OCI-M1 (cell line): ENCODE measurements at regions not wholly inside any gene's neighbourhood (a gene's known extent, or its start where the extent isn't known, plus 50 kb on each side); places are given as distances from the start of the nearest gene placed in this dataset.
"Not testable (repeated sequence)": the region's sequence is repeated elsewhere in the genome, so short reads cannot be mapped to it uniquely, and the experiment has no call there.

Source experiments
- DNase-seq: peaks from one replicate; lab custom pipeline; 2025; lab: John Stamatoyannopoulos, UW

- no peak for DNase-seq
These were observed 141.9 kb upstream of the FAM241A start for GRCh38 chr4:112003231-112003907.

GRCh38 chr4:112005027-112005426 lies 140.2 kb upstream of the FAM241A start:
- no peak for DNase-seq

- DNase-seq, result peak; percentile 8
These were observed 137.9 kb upstream of the FAM241A start for GRCh38 chr4:112007391-112007790.

- no peak for DNase-seq
These were observed 129.3 kb upstream of the FAM241A start for GRCh38 chr4:112015960-112016359.

GRCh38 chr4:112023402-112023950 lies 121.8 kb upstream of the FAM241A start:
- DNase-seq, result no peak

- DNase-seq, result no peak
These were observed 119.2 kb upstream of the FAM241A start for GRCh38 chr4:112026058-112026457.

GRCh38 chr4:112029771-112030171 lies 115.5 kb upstream of the FAM241A start:
- no peak for DNase-seq

- DNase-seq, result peak; percentile 77
These were observed 113.4 kb upstream of the FAM241A start for GRCh38 chr4:112031712-112032328.

- DNase-seq, result no peak
These were observed 108.4 kb upstream of the FAM241A start for GRCh38 chr4:112036886-112037285.

GRCh38 chr4:112038861-112039260 lies 106.4 kb upstream of the FAM241A start:
- no peak for DNase-seq

GRCh38 chr4:112049119-112049518 lies 96.1 kb upstream of the FAM241A start:
- not testable (repeated sequence) for DNase-seq

- DNase-seq, result no peak
These were observed 91.4 kb upstream of the FAM241A start for GRCh38 chr4:112053825-112054350.

- DNase-seq, result no peak
These were observed 90.2 kb upstream of the FAM241A start for GRCh38 chr4:112055100-112055499.

GRCh38 chr4:112057470-112057869 lies 87.8 kb upstream of the FAM241A start:
- DNase-seq, result peak; percentile 21

- DNase-seq, result no peak
These were observed 86.8 kb upstream of the FAM241A start for GRCh38 chr4:112058433-112058832.

- DNase-seq, result peak; percentile 56
These were observed 85.0 kb upstream of the FAM241A start for GRCh38 chr4:112060212-112060611.

GRCh38 chr4:112061207-112061817 lies 83.9 kb upstream of the FAM241A start:
- DNase-seq, result no peak

GRCh38 chr4:112063260-112063659 lies 82.0 kb upstream of the FAM241A start:
- peak; percentile 3 for DNase-seq

GRCh38 chr4:112069110-112069509 lies 76.1 kb upstream of the FAM241A start:
- DNase-seq, result no peak

GRCh38 chr4:112073181-112073580 lies 72.1 kb upstream of the FAM241A start:
- no peak for DNase-seq

GRCh38 chr4:112075129-112075753 lies 70.0 kb upstream of the FAM241A start:
- peak; percentile 74 for DNase-seq

GRCh38 chr4:112075906-112076305 lies 69.3 kb upstream of the FAM241A start:
- DNase-seq, result no peak
